Activated effector memory CD4-positive, alpha-beta T cell treated with anti-CD3 and anti-CD28 coated beads, Interleukin-2, amount 50 U/mL, for 16 hours (primary cell): ENCODE measurements at regions not wholly inside any gene's neighbourhood (a gene's known extent, or its start where the extent isn't known, plus 50 kb on each side); places are given as distances from the start of the nearest gene placed in this dataset.
A peak's percentile ranks its signal among the peaks of the same experiment; 100 is the strongest.

Source experiments
- DNase-seq: peaks from one replicate; pipeline ENCODE4 v3.0.0-alpha.2; 2020

GRCh38 chr4:14865031-14865366, 137.3 kb upstream of the CPEB2 start:
- DNase-seq: no peak

GRCh38 chr4:14865804-14866203, 136.5 kb upstream of the CPEB2 start:
- no peak for DNase-seq

GRCh38 chr4:14867847-14868246, 134.4 kb upstream of the CPEB2 start:
- DNase-seq: no peak

- no peak for DNase-seq
Measured at GRCh38 chr4:14868426-14869395, 133.6 kb upstream of the CPEB2 start.

- DNase-seq: peak; percentile 73
Measured at GRCh38 chr4:14871676-14872430, 130.4 kb upstream of the CPEB2 start.

GRCh38 chr4:14874990-14875389, 127.3 kb upstream of the CPEB2 start:
- no peak for DNase-seq

GRCh38 chr4:14877246-14878225, 124.7 kb upstream of the CPEB2 start:
- no peak for DNase-seq

- DNase-seq: no peak
Measured at GRCh38 chr4:14878681-14879080, 123.6 kb upstream of the CPEB2 start.

- DNase-seq: no peak
Measured at GRCh38 chr4:14879683-14880082, 122.6 kb upstream of the CPEB2 start.

GRCh38 chr4:14880805-14881204, 121.5 kb upstream of the CPEB2 start:
- DNase-seq: no peak

- no peak for DNase-seq
Measured at GRCh38 chr4:14883166-14883565, 119.1 kb upstream of the CPEB2 start.

- DNase-seq: no peak
Measured at GRCh38 chr4:14883661-14884060, 118.6 kb upstream of the CPEB2 start.

- DNase-seq: no peak
Measured at GRCh38 chr4:14887842-14888433, 114.3 kb upstream of the CPEB2 start.

- DNase-seq: no peak
Measured at GRCh38 chr4:14888790-14889572, 113.3 kb upstream of the CPEB2 start.

GRCh38 chr4:14892563-14892962, 109.7 kb upstream of the CPEB2 start:
- DNase-seq: no peak

GRCh38 chr4:14893713-14894112, 108.6 kb upstream of the CPEB2 start:
- no peak for DNase-seq

- DNase-seq: no peak
Measured at GRCh38 chr4:14894392-14895292, 107.6 kb upstream of the CPEB2 start.

- DNase-seq: no peak
Measured at GRCh38 chr4:14896656-14897175, 105.6 kb upstream of the CPEB2 start.

- DNase-seq: no peak
Measured at GRCh38 chr4:14897217-14897616, 105.1 kb upstream of the CPEB2 start.

- DNase-seq: no peak
Measured at GRCh38 chr4:14898989-14899388, 103.3 kb upstream of the CPEB2 start.
